Activated T-cell treated with anti-CD3 and anti-CD28 coated beads for 4 hours (primary cell): ENCODE measurements at regions not wholly inside any gene's neighbourhood (a gene's known extent, or its start where the extent isn't known, plus 50 kb on each side); places are given as distances from the start of the nearest gene placed in this dataset.

Experiments used
- DNase-seq: peaks from one replicate; pipeline ENCODE4 v3.0.0-alpha.2; 2020

- DNase-seq, result no peak
Observed at GRCh38 chr20:61191096-61191495, 61.0 kb upstream of the CDH4 start.

- no peak for DNase-seq
Observed at GRCh38 chr20:61192337-61192950, 59.6 kb upstream of the CDH4 start.

GRCh38 chr20:61193164-61193563, 58.9 kb upstream of the CDH4 start:
- no peak for DNase-seq
